GM21526 (cell line): ENCODE measurements at regions not wholly inside any gene's neighbourhood (a gene's known extent, or its start where the extent isn't known, plus 50 kb on each side); places are given as distances from the start of the nearest gene placed in this dataset.
"Not testable (repeated sequence)": the region's sequence is repeated elsewhere in the genome, so short reads cannot be mapped to it uniquely, and the experiment has no call there.

Source experiments
- ATAC-seq: cut with Tn5 transposase; IDR thresholded peaks from one replicate; pipeline ENCODE4 v1.9.1; 2021; ENCODE audit warnings: moderate library complexity; ENCODE audit not compliant: unreplicated experiment, low FRiP score

GRCh38 chr12:83996671-83997070, 915.9 kb downstream of the SLC6A15 start:
- no peak for ATAC-seq

- no peak for ATAC-seq
These were observed 927.5 kb downstream of the SLC6A15 start for GRCh38 chr12:83985084-83985483.

GRCh38 chr12:83980398-83980797, 932.2 kb downstream of the SLC6A15 start:
- ATAC-seq: no peak

- ATAC-seq: no peak
These were observed 932.8 kb downstream of the SLC6A15 start for GRCh38 chr12:83979785-83980184.

- ATAC-seq: no peak
These were observed 940.8 kb downstream of the SLC6A15 start for GRCh38 chr12:83971781-83972180.

GRCh38 chr12:83960767-83961166, 951.8 kb downstream of the SLC6A15 start:
- ATAC-seq: no peak

- no peak for ATAC-seq
These were observed 953.6 kb downstream of the SLC6A15 start for GRCh38 chr12:83958997-83959396.

GRCh38 chr12:83954956-83955601, 957.5 kb downstream of the SLC6A15 start:
- ATAC-seq: no peak

- ATAC-seq: no peak
These were observed 958.4 kb downstream of the SLC6A15 start for GRCh38 chr12:83954071-83954789.

- no peak for ATAC-seq
These were observed 966.7 kb downstream of the SLC6A15 start for GRCh38 chr12:83945871-83946270.

GRCh38 chr12:83939718-83940117, 972.9 kb downstream of the SLC6A15 start:
- ATAC-seq: no peak

GRCh38 chr12:83933615-83934014, 979.0 kb downstream of the SLC6A15 start:
- ATAC-seq: no peak

GRCh38 chr12:83932011-83932410, 980.6 kb downstream of the SLC6A15 start:
- no peak for ATAC-seq

- ATAC-seq: no peak
These were observed 981.1 kb downstream of the SLC6A15 start for GRCh38 chr12:83931451-83931850.

- ATAC-seq: not testable (repeated sequence)
These were observed 982.8 kb downstream of the SLC6A15 start for GRCh38 chr12:83929792-83930191.

GRCh38 chr12:83920821-83921547, 991.6 kb downstream of the SLC6A15 start:
- ATAC-seq: no peak

- ATAC-seq: no peak
These were observed 993.5 kb downstream of the SLC6A15 start for GRCh38 chr12:83919081-83919480.

- ATAC-seq: no peak
These were observed 1008.4 kb downstream of the SLC6A15 start for GRCh38 chr12:83904175-83904574.

GRCh38 chr12:83896416-83896815, 1016.2 kb downstream of the SLC6A15 start:
- no peak for ATAC-seq

GRCh38 chr12:83893101-83893500, 1019.5 kb downstream of the SLC6A15 start:
- ATAC-seq: no peak

GRCh38 chr12:83889745-83890144, 1022.9 kb downstream of the SLC6A15 start:
- ATAC-seq: no peak

- no peak for ATAC-seq
These were observed 1026.1 kb downstream of the SLC6A15 start for GRCh38 chr12:83886479-83886878.
